GM12891 (cell line): ENCODE measurements at regions not wholly inside any gene's neighbourhood (a gene's known extent, or its start where the extent isn't known, plus 50 kb on each side); places are given as distances from the start of the nearest gene placed in this dataset.
"Not testable (repeated sequence)": the region's sequence is repeated elsewhere in the genome, so short reads cannot be mapped to it uniquely, and the experiment has no call there.

Source experiments
- DNase-seq: peaks from one replicate; pipeline ENCODE4 v3.0.0; 2011; ENCODE audit warnings: low spot score; ENCODE audit not compliant: insufficient read length
- FAIRE-seq: peaks from 2 replicates; lab custom pipeline; 2011; peaks lifted over from hg19 to GRCh38; lab: Jason Lieb, UNC
- PAX5 ChIP-seq: IDR thresholded peaks from 2 replicates; pipeline ENCODE4 v1.6.1; 2011; ENCODE audit warnings: low read length, moderate library complexity, mild to moderate bottlenecking; ENCODE audit not compliant: insufficient read depth, severe bottlenecking
- POLR2A ChIP-seq: IDR thresholded peaks from 2 replicates; pipeline ENCODE4 v1.6.1; 2011; ENCODE audit warnings: low read depth, low read length, control low read depth
- POLR2AphosphoS5 ChIP-seq: IDR thresholded peaks from 2 replicates; pipeline ENCODE4 v1.6.1; 2011; ENCODE audit warnings: low read depth, low read length, control low read depth
- POU2F2 ChIP-seq: IDR thresholded peaks from 2 replicates; pipeline ENCODE4 v1.6.1; 2011; ENCODE audit warnings: low read depth, mild to moderate bottlenecking, control low read depth, low read length, moderate library complexity
- SPI1 ChIP-seq: IDR thresholded peaks from 2 replicates; pipeline ENCODE4 v1.6.1; 2011; ENCODE audit warnings: low read depth, low read length, control low read depth
- TAF1 ChIP-seq: IDR thresholded peaks from 2 replicates; pipeline ENCODE4 v1.6.1; 2011; ENCODE audit warnings: low read depth, low read length, control low read depth

- TF ChIP-seq POLR2A, result no peak
- no peak for TF ChIP-seq SPI1
- TF ChIP-seq POU2F2, result no peak
- no peak for DNase-seq
- no peak for FAIRE-seq
Measured at GRCh38 chr6:14521141-14521540, 403.6 kb downstream of the CD83 start.

DNA sequence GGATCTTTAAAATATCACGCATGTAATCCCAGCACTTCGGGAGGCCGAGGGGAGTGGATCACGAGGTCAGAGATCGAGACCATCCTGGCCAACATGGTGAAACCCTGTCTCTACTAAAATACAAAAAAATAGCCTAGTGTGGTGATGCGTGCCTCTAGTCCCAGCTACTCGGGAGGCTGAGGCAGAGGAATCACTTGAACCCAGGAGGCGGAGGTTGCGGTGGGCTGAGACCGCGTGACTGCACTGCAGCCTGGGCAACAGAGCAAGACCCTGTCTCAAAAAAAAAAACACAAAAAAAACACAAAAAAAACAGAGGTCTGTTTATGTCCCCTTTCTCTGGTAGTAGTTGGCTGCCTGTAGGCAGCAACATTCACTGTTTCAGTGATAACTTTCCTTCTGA is 404.3 kb downstream of the CD83 start:
- not testable (repeated sequence) for FAIRE-seq, DNase-seq

DNA sequence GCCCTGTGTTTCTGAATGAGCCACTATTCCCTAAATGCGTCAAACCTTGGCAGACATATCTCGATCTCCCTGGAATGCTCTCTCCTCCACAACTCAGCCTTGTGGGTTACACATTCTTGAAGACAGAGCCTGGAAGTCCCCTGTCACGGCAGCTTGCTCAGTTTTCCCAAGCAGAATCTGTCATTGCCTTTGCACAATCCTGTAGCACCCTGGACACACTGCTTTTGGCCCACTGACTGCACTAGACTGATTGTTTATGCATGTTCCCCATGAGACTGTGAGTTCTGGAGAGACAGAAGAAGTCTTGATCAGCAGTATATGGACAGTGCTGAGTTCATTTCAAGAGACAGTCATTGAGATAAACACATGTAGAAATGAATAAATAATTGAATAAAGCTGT is 406.7 kb downstream of the CD83 start:
- DNase-seq (no peak), FAIRE-seq (no peak)
- TF ChIP-seq POLR2A, result no peak
- TF ChIP-seq POLR2AphosphoS5, result no peak
- TF ChIP-seq POU2F2, result no peak
- no peak for TF ChIP-seq SPI1
- no peak for TF ChIP-seq TAF1
- TF ChIP-seq PAX5, result no peak

DNA sequence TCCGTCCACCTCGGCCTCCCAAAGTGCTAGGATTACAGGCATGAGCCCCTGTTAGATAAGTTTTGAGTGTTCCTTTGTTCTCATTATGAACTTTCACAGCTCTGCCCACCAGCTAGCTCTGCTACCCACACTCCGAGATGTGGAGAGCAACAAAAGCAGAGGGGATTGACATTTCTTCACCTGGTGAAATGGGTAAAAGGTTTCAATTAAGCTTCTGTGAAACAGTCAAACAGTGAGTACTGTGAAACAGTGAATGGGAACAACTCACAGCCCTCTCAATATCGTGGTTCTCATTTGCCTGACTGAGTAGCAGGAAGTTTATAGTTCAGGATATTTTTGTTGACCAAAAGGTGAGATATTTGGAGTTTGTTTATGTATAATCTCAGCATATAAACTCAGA is 412.8 kb downstream of the CD83 start:
- TF ChIP-seq PAX5, result no peak
- TF ChIP-seq SPI1, result no peak
- TF ChIP-seq TAF1, result no peak
- TF ChIP-seq POU2F2, result no peak
- TF ChIP-seq POLR2AphosphoS5, result no peak
- TF ChIP-seq POLR2A, result no peak
- FAIRE-seq (no peak), DNase-seq (no peak)

DNA sequence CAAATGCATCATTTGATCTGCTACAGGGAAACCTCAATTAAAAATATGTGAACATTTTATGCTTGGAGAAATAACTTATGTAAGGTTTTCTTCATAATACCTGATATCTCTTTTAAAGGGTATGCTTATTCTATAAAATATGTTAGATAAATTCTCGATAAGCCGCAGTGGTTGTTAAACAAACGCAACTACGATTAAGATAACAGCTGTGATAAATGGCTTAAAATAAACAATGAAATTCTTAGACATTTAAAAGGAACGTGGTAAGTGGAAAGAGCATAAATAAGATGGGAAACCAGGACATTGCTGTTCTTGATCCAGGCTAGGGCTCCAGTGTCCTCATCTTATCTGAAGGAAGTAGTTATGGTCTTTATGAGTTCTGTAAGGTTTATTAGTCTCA is 415.9 kb downstream of the CD83 start:
- DNase-seq (no peak), FAIRE-seq (no peak)
- TF ChIP-seq POLR2AphosphoS5, result no peak
- no peak for TF ChIP-seq PAX5
- TF ChIP-seq TAF1, result no peak
- no peak for TF ChIP-seq SPI1
- no peak for TF ChIP-seq POLR2A
- no peak for TF ChIP-seq POU2F2

DNA sequence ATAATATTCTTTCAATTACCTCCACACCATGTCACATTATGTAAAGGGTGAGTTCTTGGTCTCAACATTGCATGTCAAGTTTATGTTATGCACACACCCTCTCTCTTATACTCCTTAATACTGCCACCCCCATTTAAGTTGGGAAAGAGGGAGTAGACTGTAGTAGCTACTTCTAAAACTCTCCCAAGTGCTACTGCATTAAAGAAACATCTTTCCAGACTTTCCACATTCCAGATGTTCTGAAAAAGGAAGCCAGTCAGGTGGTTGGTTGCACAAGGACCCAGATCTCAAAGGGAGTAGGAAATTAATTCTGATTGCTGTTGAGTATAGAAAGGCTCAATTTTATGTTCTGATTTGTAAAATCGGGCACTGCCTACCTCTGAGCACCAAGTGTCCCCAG is 419.5 kb downstream of the CD83 start:
- no peak for DNase-seq
- no peak for FAIRE-seq
- no peak for TF ChIP-seq POLR2AphosphoS5

- FAIRE-seq (no peak), DNase-seq (no peak)
- TF ChIP-seq PAX5 (no peak), POLR2AphosphoS5 (no peak), POLR2A (no peak), TAF1 (no peak), POU2F2 (no peak), SPI1 (no peak)
Measured at GRCh38 chr6:14540276-14540675, 422.7 kb downstream of the CD83 start.

DNA sequence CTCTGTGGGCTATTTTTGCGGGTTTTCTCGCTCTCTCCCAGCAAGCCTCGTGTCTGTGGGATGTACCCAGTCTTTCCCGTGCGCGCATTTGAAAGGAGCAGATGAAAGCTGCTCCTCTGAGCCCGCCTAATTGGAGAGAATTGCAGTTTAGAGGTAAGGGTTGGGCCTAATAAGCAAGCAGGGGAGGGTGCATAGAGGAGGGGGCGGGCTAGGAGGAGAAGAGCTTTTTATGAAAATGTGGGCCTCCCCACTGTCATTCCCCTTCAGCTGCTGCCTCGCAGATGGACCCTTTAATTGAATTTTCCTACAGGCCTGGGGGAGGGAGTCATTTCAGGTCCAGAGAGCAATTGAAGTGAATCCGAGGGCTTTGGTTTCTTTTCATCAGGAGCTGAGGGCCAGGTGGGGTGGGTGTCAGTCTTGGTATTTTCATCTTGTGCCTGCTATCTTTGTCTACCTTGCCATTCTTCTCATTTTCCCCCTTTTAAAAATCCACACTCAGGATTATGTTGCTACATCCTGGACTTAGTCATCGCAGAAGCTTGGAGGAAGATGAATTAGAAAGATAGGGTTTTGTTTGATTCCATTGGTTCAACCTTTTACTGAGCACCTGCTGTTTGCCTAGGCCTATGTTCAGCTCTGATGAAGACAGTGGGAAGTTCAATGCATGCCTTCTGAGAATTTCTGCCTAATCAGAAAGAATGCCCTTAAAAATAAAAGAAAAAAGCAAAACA is 423.4 kb downstream of the CD83 start:
- DNase-seq (no peak), FAIRE-seq (no peak)
- no peak for TF ChIP-seq POLR2A
- no peak for TF ChIP-seq SPI1
- TF ChIP-seq TAF1, result no peak
- no peak for TF ChIP-seq POLR2AphosphoS5
- no peak for TF ChIP-seq PAX5
- TF ChIP-seq POU2F2, result no peak

DNA sequence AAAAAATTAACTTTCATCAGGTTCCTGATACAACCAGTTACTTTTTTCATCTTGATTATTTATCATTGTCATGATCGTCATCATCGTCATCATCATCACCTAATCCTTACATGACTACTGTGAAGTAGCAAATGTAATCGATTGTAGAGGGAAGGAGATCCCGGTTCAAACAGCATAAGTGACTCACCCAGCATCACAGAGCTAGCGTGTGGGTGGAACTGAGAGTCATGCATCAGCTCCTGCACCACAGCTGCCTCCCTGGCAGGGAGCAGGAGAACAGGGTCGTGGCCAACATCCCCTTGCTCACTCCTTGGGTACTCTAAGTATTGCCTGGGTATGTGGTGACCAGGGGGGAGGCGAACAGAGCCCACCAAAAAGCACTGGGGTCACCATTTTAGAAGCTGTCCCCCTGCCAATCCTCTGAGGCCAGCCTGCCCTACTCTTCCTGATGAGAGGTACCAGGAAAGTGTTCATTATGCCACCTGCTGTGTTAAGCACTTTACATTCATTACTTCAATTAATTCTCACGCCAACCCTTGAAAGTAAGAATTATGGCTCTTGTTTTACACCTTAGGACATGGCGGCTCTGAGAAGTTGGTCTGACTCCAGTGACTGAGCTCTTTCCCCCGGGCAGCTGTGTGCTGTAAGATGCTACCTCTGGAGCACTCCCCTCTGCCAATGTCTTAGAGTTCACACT is 425.2 kb downstream of the CD83 start:
- FAIRE-seq (peak; percentile 94), DNase-seq (no peak)
- peak; percentile 62 for TF ChIP-seq PAX5
- TF ChIP-seq POLR2A, result no peak

- no peak for DNase-seq
- no peak for FAIRE-seq
- TF ChIP-seq POLR2A, result no peak
- TF ChIP-seq SPI1, result no peak
- no peak for TF ChIP-seq PAX5
- no peak for TF ChIP-seq POLR2AphosphoS5
- TF ChIP-seq POU2F2, result no peak
- TF ChIP-seq TAF1, result no peak
Measured at GRCh38 chr6:14543971-14544585, 426.5 kb downstream of the CD83 start.

GRCh38 chr6:14544666-14545065 is 427.1 kb downstream of the CD83 start:
- no peak for DNase-seq
- FAIRE-seq, result no peak
- TF ChIP-seq POLR2A (no peak), POLR2AphosphoS5 (no peak), PAX5 (no peak), TAF1 (no peak), SPI1 (no peak), POU2F2 (no peak)
